ENCODE measurements at regions not wholly inside any gene's neighbourhood (a gene's known extent, or its start where the extent isn't known, plus 50 kb on each side); places are given as distances from the start of the nearest gene placed in this dataset.

DNA sequence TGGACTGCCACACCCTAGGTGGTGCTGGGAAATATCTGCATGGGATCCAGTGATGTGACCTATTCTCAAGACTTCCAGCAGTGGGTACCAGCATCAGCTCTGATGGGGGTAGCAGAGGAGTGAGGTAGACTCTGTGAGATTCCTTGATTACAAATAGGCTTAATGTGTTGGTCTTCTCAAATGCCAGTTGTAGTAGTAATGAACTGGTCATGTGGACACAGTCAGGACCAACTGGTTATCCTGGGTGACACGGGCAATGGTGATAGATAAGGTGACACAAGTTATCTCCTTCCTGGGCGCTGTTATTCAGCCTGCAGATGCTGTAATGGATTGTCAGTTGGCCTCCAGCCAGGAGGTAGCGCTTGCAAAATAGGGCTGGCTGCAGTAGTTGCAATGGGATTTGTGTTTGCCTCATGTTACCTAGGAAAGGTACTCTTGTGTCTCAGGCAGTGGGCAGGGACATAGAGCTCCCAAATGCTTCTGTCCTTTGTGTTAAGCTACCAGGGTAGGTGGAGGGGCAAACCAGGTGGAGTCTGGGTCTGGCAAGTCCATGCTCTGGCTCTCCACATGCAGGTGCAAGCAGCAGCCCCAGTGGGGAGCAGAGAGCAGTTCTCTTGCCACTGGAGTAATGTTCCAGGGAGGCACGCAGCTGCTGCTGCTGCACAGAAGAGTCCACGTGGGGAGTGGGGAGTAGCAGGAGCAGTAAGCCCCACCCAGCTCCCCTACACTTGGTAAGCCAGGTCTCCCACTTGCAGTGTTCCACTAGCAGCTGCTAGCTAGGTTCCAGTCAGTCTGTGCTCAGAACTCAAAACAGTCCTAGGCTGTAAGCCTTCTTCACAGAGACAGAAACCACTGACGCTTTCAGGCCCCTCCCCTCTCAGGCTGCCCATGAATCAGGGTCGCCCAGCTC, 505.4 kb upstream of the DDX18 start:
- CTCF ChIA-PET = no interaction called here
- intact Hi-C loops (cut with micrococcal nuclease) = no loop called here

DNA sequence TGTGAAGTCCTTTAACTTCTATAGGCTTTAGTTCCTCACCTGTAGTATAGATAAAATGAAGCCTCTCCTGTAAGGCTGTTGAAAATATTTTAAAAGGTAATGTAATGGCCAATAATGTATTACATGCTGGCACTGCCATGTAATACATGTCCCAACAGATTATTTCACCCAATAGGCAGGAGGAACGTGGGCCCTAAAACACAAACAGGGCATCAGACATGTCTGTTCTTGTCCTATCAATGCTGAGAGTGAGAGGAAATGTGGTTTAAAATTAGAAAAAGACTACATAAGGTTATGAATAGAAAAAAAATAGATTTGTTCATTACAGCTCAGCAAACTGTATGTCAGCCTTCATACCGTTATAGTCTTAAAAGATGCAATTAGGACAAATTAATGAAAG, 492.7 kb upstream of the DDX18 start:
- CTCF ChIA-PET = interaction anchor here (0.9 kb wide), 1 partner anchor 10 kb away, joined by 4 read pairs; no protein-coding TSS in a partner anchor
- POLR2A ChIA-PET = no interaction called here
- H3K4me3 Mint-ChIP-seq = no peak overlapping the region

More for the DNA sequence above, 505.4 kb upstream of the DDX18 start:
- Mint-ChIP-seq H3K4me3 (no peak overlapping the region), H3K9me3 (peaks cover 11% of the 10 kb centered on the region), H3K27ac (no peak overlapping the region), H3K27me3 (no peaks in the 10 kb centered on the region), H3K4me1 (ENCODE audit: low read depth) (no peaks in the 10 kb centered on the region), H3K36me3 (ENCODE audit: low read depth) (no peaks in the 10 kb centered on the region)
- ATAC-seq (no peak), DNase-seq (no peak)
- POLR2A ChIA-PET = no interaction called here
- TF ChIP-seq, protein P1, sequence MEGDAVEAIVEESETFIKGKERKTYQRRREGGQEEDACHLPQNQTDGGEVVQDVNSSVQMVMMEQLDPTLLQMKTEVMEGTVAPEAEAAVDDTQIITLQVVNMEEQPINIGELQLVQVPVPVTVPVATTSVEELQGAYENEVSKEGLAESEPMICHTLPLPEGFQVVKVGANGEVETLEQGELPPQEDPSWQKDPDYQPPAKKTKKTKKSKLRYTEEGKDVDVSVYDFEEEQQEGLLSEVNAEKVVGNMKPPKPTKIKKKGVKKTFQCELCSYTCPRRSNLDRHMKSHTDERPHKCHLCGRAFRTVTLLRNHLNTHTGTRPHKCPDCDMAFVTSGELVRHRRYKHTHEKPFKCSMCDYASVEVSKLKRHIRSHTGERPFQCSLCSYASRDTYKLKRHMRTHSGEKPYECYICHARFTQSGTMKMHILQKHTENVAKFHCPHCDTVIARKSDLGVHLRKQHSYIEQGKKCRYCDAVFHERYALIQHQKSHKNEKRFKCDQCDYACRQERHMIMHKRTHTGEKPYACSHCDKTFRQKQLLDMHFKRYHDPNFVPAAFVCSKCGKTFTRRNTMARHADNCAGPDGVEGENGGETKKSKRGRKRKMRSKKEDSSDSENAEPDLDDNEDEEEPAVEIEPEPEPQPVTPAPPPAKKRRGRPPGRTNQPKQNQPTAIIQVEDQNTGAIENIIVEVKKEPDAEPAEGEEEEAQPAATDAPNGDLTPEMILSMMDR (IDR thresholded peaks at IDR 0.05) = no peak

DNA sequence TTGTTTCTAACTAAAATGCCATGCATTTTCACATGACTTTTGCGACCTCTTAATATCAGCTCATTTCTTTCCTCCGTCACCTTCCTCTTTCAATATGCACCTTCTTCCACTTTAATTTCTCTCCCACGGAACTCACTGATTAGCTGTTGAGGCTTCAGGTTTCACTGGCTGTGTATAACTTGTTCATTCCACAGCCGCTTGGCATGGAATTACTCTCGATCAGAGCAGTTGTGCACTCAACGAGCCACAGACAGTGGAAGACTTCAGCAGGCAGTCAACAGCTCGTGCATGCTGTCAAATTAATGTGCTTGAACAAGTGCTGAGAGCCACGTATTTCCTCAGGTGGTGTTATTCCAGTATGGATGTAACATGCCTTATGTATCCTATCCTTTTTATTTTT, 491.2 kb upstream of the DDX18 start:
- H3K4me1 Mint-ChIP-seq (ENCODE audit: low read depth) = no peaks in the 10 kb centered on the region
- H3K27me3 Mint-ChIP-seq = no peaks in the 10 kb centered on the region
- CTCF ChIA-PET = no interaction called here
- H3K4me3 Mint-ChIP-seq = no peak overlapping the region
- DNase-seq = no peak
- ATAC-seq = no peak
- POLR2A ChIA-PET = interaction anchor here (0.6 kb wide), 2 partner anchors 89 to 134 kb away, joined by 3 to 4 read pairs; no protein-coding TSS in a partner anchor
- H3K9me3 Mint-ChIP-seq = peaks cover 5% of the 10 kb centered on the region
- TF ChIP-seq, protein P1 (IDR thresholded peaks at IDR 0.05) = no peak
- intact Hi-C loops (cut with micrococcal nuclease) = no loop called here
- no peaks in the 10 kb centered on the region for H3K36me3 Mint-ChIP-seq (ENCODE audit: low read depth)
- no peak overlapping the region for H3K27ac Mint-ChIP-seq

More for the DNA sequence above, 492.7 kb upstream of the DDX18 start:
- DNase-seq (no peak), ATAC-seq (no peak)
- intact Hi-C loops (cut with micrococcal nuclease) = no loop called here
- peaks cover 8% of the 10 kb centered on the region for H3K9me3 Mint-ChIP-seq
- no peaks in the 10 kb centered on the region for H3K36me3 Mint-ChIP-seq (ENCODE audit: low read depth)
- H3K4me1 Mint-ChIP-seq (ENCODE audit: low read depth) = no peaks in the 10 kb centered on the region
- H3K27ac Mint-ChIP-seq = no peak overlapping the region
- TF ChIP-seq, protein P1 (IDR thresholded peaks at IDR 0.05) = no peak
- H3K27me3 Mint-ChIP-seq = no peaks in the 10 kb centered on the region

GRCh38 chr2:117330641-117331040, 483.9 kb upstream of the DDX18 start:
- H3K9me3 Mint-ChIP-seq = no peaks in the 10 kb centered on the region
- ATAC-seq (no peak), DNase-seq (no peak)
- H3K4me1 Mint-ChIP-seq (ENCODE audit: low read depth) = no peaks in the 10 kb centered on the region
- POLR2A ChIA-PET = no interaction called here
- H3K27me3 Mint-ChIP-seq = no peaks in the 10 kb centered on the region
- CTCF ChIA-PET = no interaction called here
- H3K36me3 Mint-ChIP-seq (ENCODE audit: low read depth) = no peaks in the 10 kb centered on the region
- intact Hi-C loops (cut with micrococcal nuclease) = no loop called here
- H3K4me3 Mint-ChIP-seq = no peak overlapping the region
- no peak overlapping the region for H3K27ac Mint-ChIP-seq
- TF ChIP-seq, protein P1 (IDR thresholded peaks at IDR 0.05) = no peak

DNA sequence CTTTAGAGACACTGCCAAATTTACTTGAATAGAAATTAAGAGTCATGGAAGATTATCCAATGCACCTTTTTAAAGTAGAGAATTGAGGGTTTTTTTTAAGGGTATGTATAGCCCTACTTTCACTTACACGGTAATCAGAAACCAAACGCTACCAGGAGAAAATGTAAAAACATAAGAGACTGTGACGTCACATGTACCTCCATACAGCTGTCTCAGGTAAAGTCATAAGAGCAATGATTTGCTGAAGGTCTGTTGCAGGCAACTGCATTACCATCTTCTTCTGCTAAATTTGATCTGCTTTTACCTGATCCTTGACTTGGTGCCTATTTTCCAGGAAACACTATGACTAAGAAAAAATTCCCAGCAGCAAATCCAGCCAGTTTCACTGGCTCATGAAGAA, 478.5 kb upstream of the DDX18 start:
- no peaks in the 10 kb centered on the region for H3K27me3 Mint-ChIP-seq
- H3K4me1 Mint-ChIP-seq (ENCODE audit: low read depth) = no peaks in the 10 kb centered on the region
- ATAC-seq = no peak
- H3K27ac Mint-ChIP-seq = no peak overlapping the region
- ChIA-PET POLR2A (no interaction called here), CTCF (no interaction called here)
- H3K9me3 Mint-ChIP-seq = peaks cover 1% of the 10 kb centered on the region
- TF ChIP-seq, protein P1 (IDR thresholded peaks at IDR 0.05) = no peak
- no peak for DNase-seq
- H3K36me3 Mint-ChIP-seq (ENCODE audit: low read depth) = no peaks in the 10 kb centered on the region
- no peak overlapping the region for H3K4me3 Mint-ChIP-seq
- intact Hi-C loops (cut with micrococcal nuclease) = no loop called here
